H9 (cell line): ENCODE measurements at regions not wholly inside any gene's neighbourhood (a gene's known extent, or its start where the extent isn't known, plus 50 kb on each side); places are given as distances from the start of the nearest gene placed in this dataset.
A peak's percentile ranks its signal among the peaks of the same experiment; 100 is the strongest.

Experiments
- DNase-seq: peaks from one replicate; pipeline ENCODE4 v3.0.0-alpha.2; 2017
- H2AFZ ChIP-seq: one replicate; pipeline ENCODE4 v1.6.1; 2013; ENCODE audit warnings: mild to moderate bottlenecking, low read length, control low read depth, moderate library complexity
- H2AK5ac ChIP-seq: 2 replicates; pipeline ENCODE4 v1.6.1; 2013; ENCODE audit warnings: low read length, control low read depth, mixed read lengths; ENCODE audit not compliant: insufficient read length
- H2BK120ac ChIP-seq: one replicate; pipeline ENCODE4 v1.6.1; 2013; ENCODE audit warnings: low read depth, mild to moderate bottlenecking, low read length, control low read depth, inconsistent platforms; ENCODE audit not compliant: poor library complexity, severe bottlenecking
- H2BK12ac ChIP-seq: 2 replicates; pipeline ENCODE4 v1.6.1; 2013; ENCODE audit warnings: low read length, control low read depth, mixed read lengths, low read depth; ENCODE audit not compliant: insufficient read length
- H2BK15ac ChIP-seq: 2 replicates; pipeline ENCODE4 v1.6.1; 2013; ENCODE audit warnings: low read depth, low read length, control low read depth
- H2BK20ac ChIP-seq: one replicate; pipeline ENCODE4 v1.6.1; 2013; ENCODE audit warnings: low read depth, mild to moderate bottlenecking, low read length, control low read depth, inconsistent platforms; ENCODE audit not compliant: poor library complexity, severe bottlenecking
- H2BK5ac ChIP-seq: 2 replicates; pipeline ENCODE4 v1.6.1; 2013; ENCODE audit warnings: low read length, control low read depth, mixed read lengths; ENCODE audit not compliant: insufficient read length
- H3K14ac ChIP-seq: 2 replicates; pipeline ENCODE4 v1.6.1; 2013; ENCODE audit warnings: low read length, control low read depth; ENCODE audit not compliant: insufficient read depth
- H3K18ac ChIP-seq: 2 replicates; pipeline ENCODE4 v1.6.1; 2013; ENCODE audit warnings: low read depth, mild to moderate bottlenecking, mixed read lengths, low read length, control low read depth; ENCODE audit not compliant: insufficient read length
- H3K23ac ChIP-seq: 2 replicates; pipeline ENCODE4 v1.6.1; 2013; ENCODE audit warnings: low read length, control low read depth, mixed read lengths, low read depth; ENCODE audit not compliant: insufficient read length
- H3K23me2 ChIP-seq: 2 replicates; pipeline ENCODE4 v1.6.1; 2013; ENCODE audit warnings: low read depth, mild to moderate bottlenecking, mixed read lengths, low read length, control low read depth; ENCODE audit not compliant: insufficient read length, poor library complexity, severe bottlenecking
- H3K27ac ChIP-seq: 2 replicates; pipeline ENCODE4 v1.5.1; 2013; ENCODE audit warnings: low read length, control low read depth, mixed read lengths, low read depth; ENCODE audit not compliant: insufficient read length
- H3K27me3 ChIP-seq: 2 replicates; pipeline ENCODE4 v1.6.1; 2013; ENCODE audit warnings: low read length, control low read depth, inconsistent platforms; ENCODE audit not compliant: insufficient read depth
- H3K4ac ChIP-seq: 2 replicates; pipeline ENCODE4 v1.6.1; 2013; ENCODE audit warnings: low read depth, mild to moderate bottlenecking, control low read depth, inconsistent platforms, low read length, moderate library complexity
- H3K4me1 ChIP-seq: 2 replicates; pipeline ENCODE4 v1.6.1; 2013; ENCODE audit warnings: low read length, control low read depth, inconsistent platforms; ENCODE audit not compliant: insufficient read depth
- H3K4me2 ChIP-seq: 2 replicates; pipeline ENCODE4 v1.6.1; 2013; ENCODE audit warnings: low read length, control low read depth, mixed read lengths; ENCODE audit not compliant: insufficient read length, insufficient read depth
- H3K56ac ChIP-seq: 2 replicates; pipeline ENCODE4 v1.6.1; 2013; ENCODE audit warnings: low read depth, mild to moderate bottlenecking, mixed read lengths, low read length, control low read depth; ENCODE audit not compliant: insufficient read length
- H3K79me1 ChIP-seq: 2 replicates; pipeline ENCODE4 v1.6.1; 2013; ENCODE audit warnings: low read depth, mild to moderate bottlenecking, moderate library complexity, low read length, control low read depth, inconsistent platforms; ENCODE audit not compliant: insufficient read depth, poor library complexity, severe bottlenecking
- H3K79me2 ChIP-seq: 2 replicates; pipeline ENCODE4 v1.6.1; 2013; ENCODE audit warnings: low read length, control low read depth, inconsistent platforms; ENCODE audit not compliant: insufficient read depth
- H3K9ac ChIP-seq: 2 replicates; pipeline ENCODE4 v1.6.1; 2013; ENCODE audit warnings: low read length, control low read depth, mixed read lengths; ENCODE audit not compliant: insufficient read length; ENCODE audit errors: extremely low read depth
- H3K9me3 ChIP-seq: one replicate; pipeline ENCODE4 v1.6.1; 2013; ENCODE audit warnings: low read depth, low read length, inconsistent platforms; ENCODE audit not compliant: control insufficient read depth
- H3T11ph ChIP-seq: one replicate; pipeline ENCODE4 v1.6.1; 2013; ENCODE audit warnings: mild to moderate bottlenecking, low read length, control low read depth, inconsistent platforms
- H4K20me1 ChIP-seq: one replicate; pipeline ENCODE4 v1.6.1; 2013; ENCODE audit not compliant: control insufficient read depth, insufficient read length, insufficient read depth
- H4K5ac ChIP-seq: 2 replicates; pipeline ENCODE4 v1.6.1; 2013; ENCODE audit warnings: low read depth, mild to moderate bottlenecking, mixed read lengths, low read length, control low read depth; ENCODE audit not compliant: insufficient read length
- H4K8ac ChIP-seq: replicated peaks from 2 replicates; pipeline ENCODE4 v1.6.1; 2013; ENCODE audit warnings: low read length, control low read depth, mixed read lengths, low read depth; ENCODE audit not compliant: insufficient read length
- H4K91ac ChIP-seq: 2 replicates; pipeline ENCODE4 v1.6.1; 2013; ENCODE audit warnings: low read depth, mild to moderate bottlenecking, moderate library complexity, mixed read lengths, low read length, control low read depth; ENCODE audit not compliant: insufficient read length
- H3K27ac Mint-ChIP-seq, 3 experiments: 2 replicates in 2 of 3; 3 replicates in 1 of 3; pipeline ENCODE4 v1.8.0; 2020 to 2021; ENCODE audit warnings: mixed read lengths in 3 of 3, mild to moderate bottlenecking in 1 of 3, moderate library complexity in 1 of 3
- H3K27me3 Mint-ChIP-seq: 2 replicates; pipeline ENCODE4 v1.8.0; 2021; ENCODE audit warnings: low read depth, mild to moderate bottlenecking, moderate library complexity, mixed read lengths
- H3K36me3 Mint-ChIP-seq, 3 experiments: 2 replicates in 2 of 3; 3 replicates in 1 of 3; pipeline ENCODE4 v1.8.0; 2020 to 2021; ENCODE audit warnings: low read depth in 3 of 3, mixed read lengths in 3 of 3; ENCODE audit not compliant: insufficient read depth in 1 of 3
- H3K4me1 Mint-ChIP-seq, 2 experiments: 2 replicates each; pipeline ENCODE4 v1.8.0; 2020; ENCODE audit warnings: mixed read lengths in 2 of 2
- H3K4me3 Mint-ChIP-seq, 2 experiments: 2 replicates in 1 of 2; 3 replicates in 1 of 2; pipeline ENCODE4 v1.8.0; 2020 to 2021; ENCODE audit warnings: mild to moderate bottlenecking in 2 of 2, mixed read lengths in 2 of 2, moderate library complexity in 1 of 2
- H3K9me3 Mint-ChIP-seq, 2 experiments: 2 replicates in 1 of 2; 3 replicates in 1 of 2; pipeline ENCODE4 v1.8.0; 2020; ENCODE audit warnings: mild to moderate bottlenecking in 2 of 2, mixed read lengths in 2 of 2, moderate library complexity in 1 of 2
- WGBS: extraction: QIAGEN DNeasy Blood & Tissue Kit; methylation state at CpG from one replicate; pipeline ENCODE4 v1.1.7; 2013; ENCODE audit warnings: missing lambda C conversion rate, low lambda C conversion rate, mixed read lengths; ENCODE audit not compliant: insufficient read length; ENCODE audit errors: extremely low coverage; 5-methylcytosine and 5-hydroxymethylcytosine counted together
- TF ChIP-seq, protein P1 (sequence below): fragments of 200-600 bp; sonication (generic); conservative IDR thresholded peaks from 3 replicates; pipeline ENCODE4 v1.8.0; 2021; ENCODE audit warnings: antibody characterized with exemption, mild to moderate bottlenecking

GRCh38 chr9:71518045-71518827 is 250.1 kb downstream of the CEMIP2 start:
- Histone ChIP-seq H2BK20ac (peak overlapping the region; percentile 78), H3K14ac (no peak overlapping the region), H3K23ac (no peak overlapping the region), H2BK5ac (no peak overlapping the region), H4K5ac (no peak overlapping the region), H3K4me1 (peaks cover 4% of the 10 kb centered on the region; the same call in 1 of the 2 replicates), H3K56ac (no peak overlapping the region), H4K8ac (no peak overlapping the region), H3K18ac (no peak overlapping the region), H2BK15ac (no peak overlapping the region), H4K91ac (no peak overlapping the region), H3K4ac (no peak overlapping the region), H3T11ph (no peak overlapping the region), H3K23me2 (no peaks in the 10 kb centered on the region), H4K20me1 (no peaks in the 10 kb centered on the region), H2AK5ac (no peak overlapping the region), H2BK12ac (no peak overlapping the region), H3K27ac (no peak overlapping the region), H2BK120ac (no peak overlapping the region), H2AFZ (no peak overlapping the region), H3K27me3 (no peaks in the 10 kb centered on the region), H3K9me3 (no peaks in the 10 kb centered on the region), H3K79me1 (no peaks in the 10 kb centered on the region), H3K79me2 (no peaks in the 10 kb centered on the region), H3K4me2 (no peak overlapping the region), H3K9ac (no peak overlapping the region)
- peaks cover 27 to 30% of the 10 kb centered on the region in 2 experiments for H3K4me1 Mint-ChIP-seq
- TF ChIP-seq, protein P1, sequence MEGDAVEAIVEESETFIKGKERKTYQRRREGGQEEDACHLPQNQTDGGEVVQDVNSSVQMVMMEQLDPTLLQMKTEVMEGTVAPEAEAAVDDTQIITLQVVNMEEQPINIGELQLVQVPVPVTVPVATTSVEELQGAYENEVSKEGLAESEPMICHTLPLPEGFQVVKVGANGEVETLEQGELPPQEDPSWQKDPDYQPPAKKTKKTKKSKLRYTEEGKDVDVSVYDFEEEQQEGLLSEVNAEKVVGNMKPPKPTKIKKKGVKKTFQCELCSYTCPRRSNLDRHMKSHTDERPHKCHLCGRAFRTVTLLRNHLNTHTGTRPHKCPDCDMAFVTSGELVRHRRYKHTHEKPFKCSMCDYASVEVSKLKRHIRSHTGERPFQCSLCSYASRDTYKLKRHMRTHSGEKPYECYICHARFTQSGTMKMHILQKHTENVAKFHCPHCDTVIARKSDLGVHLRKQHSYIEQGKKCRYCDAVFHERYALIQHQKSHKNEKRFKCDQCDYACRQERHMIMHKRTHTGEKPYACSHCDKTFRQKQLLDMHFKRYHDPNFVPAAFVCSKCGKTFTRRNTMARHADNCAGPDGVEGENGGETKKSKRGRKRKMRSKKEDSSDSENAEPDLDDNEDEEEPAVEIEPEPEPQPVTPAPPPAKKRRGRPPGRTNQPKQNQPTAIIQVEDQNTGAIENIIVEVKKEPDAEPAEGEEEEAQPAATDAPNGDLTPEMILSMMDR: no peak
- no peak for DNase-seq
- no CpG with 5 or more reads among the region's 3 CpGs for WGBS
- H3K36me3 Mint-ChIP-seq: no peaks in the 10 kb centered on the region
- no peak overlapping the region for H3K4me3 Mint-ChIP-seq
- no peaks in the 10 kb centered on the region for H3K9me3 Mint-ChIP-seq
- no peaks in the 10 kb centered on the region for H3K27me3 Mint-ChIP-seq
- H3K27ac Mint-ChIP-seq: peak overlapping the region; percentile 16 to 64 (median 45); a peak in 4 of 7 replicates
